NCI-H345 treated with DMSO at 0.1 percent for 48 hours (cell line): ENCODE measurements at regions not wholly inside any gene's neighbourhood (a gene's known extent, or its start where the extent isn't known, plus 50 kb on each side); places are given as distances from the start of the nearest gene placed in this dataset.

Source experiments
- DNase-seq: peaks from one replicate; lab custom pipeline; 2025; ENCODE audit not compliant: unreplicated experiment; lab: John Stamatoyannopoulos, UW

- DNase-seq = no peak
These were observed 169.4 kb downstream of the WT1 start for GRCh38 chr11:32265911-32266310.

DNA sequence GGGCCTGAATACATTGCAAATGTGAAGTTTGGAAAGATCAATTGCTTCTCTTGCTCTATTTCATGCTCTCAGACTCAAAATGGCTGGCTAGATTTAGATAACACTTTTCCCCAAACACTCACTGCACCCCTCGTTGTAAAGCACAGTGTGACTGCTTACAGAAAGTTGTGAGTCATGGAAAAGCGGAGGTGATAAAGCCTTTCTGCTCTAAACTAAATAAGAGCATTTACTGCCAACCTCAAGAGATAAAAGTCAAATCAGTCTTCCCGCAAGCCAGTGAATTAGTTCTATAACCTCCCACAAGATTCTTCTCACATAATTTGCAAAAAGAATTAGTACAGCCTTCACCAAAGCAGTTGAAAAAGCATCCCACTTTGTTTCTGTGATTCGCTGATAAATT lies 168.7 kb downstream of the WT1 start:
- no peak for DNase-seq

GRCh38 chr11:32267679-32268187 lies 167.6 kb downstream of the WT1 start:
- DNase-seq = no peak

- no peak for DNase-seq
These were observed 161.4 kb downstream of the WT1 start for GRCh38 chr11:32273931-32274330.

DNA sequence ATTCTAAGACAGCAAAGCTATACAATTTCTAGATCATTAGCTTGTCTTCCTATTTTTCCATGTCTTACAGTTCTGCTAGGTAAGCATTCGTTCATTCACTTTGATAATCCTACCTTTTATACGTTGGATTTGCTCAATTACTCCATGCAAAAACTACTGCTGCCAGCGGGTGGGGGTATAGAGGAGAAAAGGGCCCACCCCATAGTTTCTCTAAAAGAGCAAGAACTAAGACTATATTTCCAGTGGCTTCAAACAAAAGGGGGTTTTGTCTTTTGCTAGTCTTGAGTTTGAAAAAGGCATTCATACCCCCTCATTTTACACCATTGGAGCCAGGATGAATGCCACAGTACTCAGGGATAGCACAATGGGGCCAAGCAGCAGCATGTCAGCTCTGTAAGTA lies 155.7 kb downstream of the WT1 start:
- no peak for DNase-seq

DNA sequence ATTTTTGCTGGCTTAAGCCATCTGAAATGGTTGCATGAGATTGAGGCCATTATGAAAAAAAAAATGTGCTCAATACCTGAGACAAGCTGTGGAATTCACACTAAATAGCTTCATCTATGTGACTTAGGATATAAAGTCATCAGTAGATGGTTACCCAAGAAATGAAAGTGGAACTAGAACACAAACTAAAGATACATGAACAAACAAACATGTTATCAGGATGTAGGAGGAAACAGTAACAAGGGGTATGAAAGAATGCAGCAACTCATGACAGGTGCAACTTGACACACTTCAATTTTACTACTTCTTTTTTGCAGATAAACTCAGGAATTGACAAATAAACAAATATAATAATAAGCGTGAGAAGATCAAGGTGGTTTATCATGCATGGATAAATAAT lies 155.0 kb downstream of the WT1 start:
- no peak for DNase-seq

GRCh38 chr11:32288276-32288675 lies 147.1 kb downstream of the WT1 start:
- no peak for DNase-seq

DNA sequence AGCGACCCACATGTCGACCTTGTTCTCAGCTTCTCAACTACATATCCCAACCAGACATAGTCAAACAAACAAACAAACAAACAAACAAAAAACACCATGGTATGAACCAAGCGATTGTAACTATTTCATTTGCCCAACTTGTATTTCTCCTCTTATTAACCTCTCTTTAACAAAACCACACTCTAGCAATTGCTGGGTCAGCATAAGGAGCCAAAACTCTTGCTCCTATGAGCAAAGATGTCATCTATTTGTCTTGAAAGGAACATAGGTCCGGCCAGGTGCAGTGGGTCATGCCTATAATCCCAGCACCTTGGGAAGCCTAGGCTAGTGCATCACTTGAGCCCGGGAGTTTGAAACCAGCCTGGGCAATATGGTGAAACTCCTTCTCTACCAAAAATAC lies 145.6 kb downstream of the WT1 start:
- no peak for DNase-seq

- DNase-seq = no peak
These were observed 144.6 kb downstream of the WT1 start for GRCh38 chr11:32290783-32291182.

- DNase-seq = peak; percentile 0
These were observed 137.7 kb downstream of the WT1 start for GRCh38 chr11:32297611-32298011.

DNA sequence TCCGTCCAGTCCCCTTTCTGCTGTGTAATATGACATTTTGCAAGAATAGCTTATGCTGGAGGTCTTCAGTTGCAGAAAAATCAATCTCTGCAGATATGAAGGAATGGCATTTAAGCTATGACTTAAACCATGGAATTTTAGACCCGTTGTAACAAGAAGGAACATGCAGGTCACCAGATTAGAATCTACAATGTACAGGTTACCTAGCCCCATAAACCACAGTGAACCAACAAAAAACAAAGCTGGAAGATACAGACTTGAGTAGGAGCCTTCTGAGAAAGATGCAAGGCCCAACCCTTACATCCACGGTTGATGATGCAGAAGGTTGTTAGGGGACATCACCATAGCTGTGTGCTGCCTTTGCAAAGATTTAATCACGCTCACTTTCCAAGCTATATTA lies 132.5 kb downstream of the WT1 start:
- no peak for DNase-seq

DNA sequence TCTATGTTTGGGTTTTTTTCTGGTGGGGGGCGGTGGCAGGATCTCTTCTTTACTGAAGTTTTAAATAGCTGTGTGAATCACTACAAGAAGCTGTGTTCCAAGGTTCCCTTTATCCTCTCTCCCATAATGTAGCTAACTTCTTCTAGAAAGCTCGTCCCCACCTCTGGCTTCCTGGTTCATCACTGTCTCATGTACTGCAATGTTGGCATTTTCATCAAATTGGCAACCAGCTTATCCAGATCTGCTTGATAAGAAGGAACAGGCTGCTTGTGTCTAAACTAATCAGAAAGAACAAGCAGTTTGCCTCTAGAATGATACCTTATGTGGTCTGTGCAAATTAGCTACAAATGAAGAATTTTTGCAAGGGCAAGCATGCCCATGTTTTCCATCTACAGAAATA lies 130.8 kb downstream of the WT1 start:
- DNase-seq = no peak

- no peak for DNase-seq
These were observed 129.9 kb downstream of the WT1 start for GRCh38 chr11:32305460-32305859.

DNA sequence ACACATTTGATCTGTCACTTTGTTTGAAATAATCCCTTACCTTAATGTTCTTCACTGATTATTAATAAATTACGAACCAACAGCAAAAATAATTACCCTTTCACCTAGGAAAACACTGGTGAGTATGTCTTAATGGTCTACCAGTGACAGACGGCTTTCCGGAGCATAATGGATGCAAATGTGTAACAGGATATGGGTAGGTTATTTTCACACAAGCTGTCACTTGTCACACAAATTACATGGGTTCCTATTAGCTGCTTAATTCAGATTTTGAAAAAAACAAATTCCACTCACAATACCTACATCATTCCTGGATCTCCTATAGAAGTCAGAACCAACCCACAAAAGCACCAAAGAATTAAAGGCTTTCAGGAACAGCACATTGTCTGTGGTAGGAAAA lies 127.9 kb downstream of the WT1 start:
- DNase-seq = no peak

DNA sequence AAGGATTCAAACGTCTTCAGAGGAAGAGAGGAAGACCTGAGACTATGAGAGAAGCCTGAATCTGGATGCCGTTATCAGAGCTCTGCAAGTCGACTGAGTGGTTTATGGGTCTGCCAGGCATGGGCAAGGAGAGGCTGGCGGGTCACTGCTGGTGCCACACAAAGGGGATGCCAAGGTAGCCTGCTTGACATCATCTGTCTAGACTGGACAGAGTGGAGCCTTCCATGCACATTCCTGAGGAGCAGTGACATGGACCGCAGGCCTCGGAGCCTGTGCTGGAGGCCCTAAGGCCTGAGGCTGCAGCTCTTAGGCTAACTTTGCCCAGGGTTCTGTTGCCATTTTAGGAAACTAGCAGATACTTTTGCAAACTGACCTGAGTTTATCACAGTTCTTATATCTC lies 127.4 kb downstream of the WT1 start:
- no peak for DNase-seq

- DNase-seq = no peak
These were observed 125.7 kb downstream of the WT1 start for GRCh38 chr11:32309530-32310213.

DNA sequence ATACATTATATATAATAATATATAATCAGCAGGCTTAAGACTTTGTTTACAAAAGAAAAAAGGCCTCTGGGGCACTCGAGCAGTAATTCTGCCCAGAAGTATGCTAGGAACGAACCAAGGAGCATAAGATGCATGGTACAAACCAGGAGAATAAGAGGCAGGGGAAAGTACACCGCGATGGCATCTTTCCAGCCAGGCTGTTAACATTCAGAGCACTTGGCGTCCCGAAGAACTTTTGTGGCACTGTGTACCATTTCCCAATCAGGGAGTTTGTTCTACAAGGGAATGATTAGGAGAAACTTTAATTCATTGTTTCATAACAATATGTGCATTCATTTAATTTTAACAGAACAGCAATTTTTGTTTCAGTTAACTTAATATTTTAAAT lies 125.1 kb downstream of the WT1 start:
- DNase-seq = no peak

- DNase-seq = no peak
These were observed 123.8 kb downstream of the WT1 start for GRCh38 chr11:32311346-32312065.

- no peak for DNase-seq
These were observed 123.0 kb downstream of the WT1 start for GRCh38 chr11:32312206-32312817.

GRCh38 chr11:32312865-32313403 lies 122.4 kb downstream of the WT1 start:
- DNase-seq = no peak

DNA sequence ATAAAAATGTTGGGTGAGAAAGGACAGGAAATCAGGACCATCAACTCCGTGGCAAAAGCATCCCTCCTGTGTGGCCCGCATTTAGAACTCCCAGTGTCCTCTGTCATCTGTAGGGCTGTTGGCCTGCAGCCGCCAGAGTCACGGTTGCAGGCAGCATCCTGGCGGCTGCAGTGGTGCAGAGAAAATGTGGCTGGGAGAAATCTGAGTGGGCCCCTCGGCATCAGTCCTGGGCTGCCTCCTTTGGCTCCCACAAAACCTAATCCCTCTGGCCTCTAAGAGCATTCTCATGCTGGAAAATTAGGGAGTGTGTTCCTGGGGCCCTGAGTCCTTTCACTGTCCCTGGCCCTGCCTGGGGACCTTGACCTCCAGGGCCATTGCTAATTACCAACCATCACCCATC lies 121.9 kb downstream of the WT1 start:
- DNase-seq = no peak

- no peak for DNase-seq
These were observed 120.2 kb downstream of the WT1 start for GRCh38 chr11:32315121-32315520.
